GM12878 (cell line): ENCODE measurements at regions not wholly inside any gene's neighbourhood (a gene's known extent, or its start where the extent isn't known, plus 50 kb on each side); places are given as distances from the start of the nearest gene placed in this dataset.

Experiments
- RCOR1 ChIP-seq: conservative IDR thresholded peaks from 2 replicates; pipeline ENCODE4 v1.6.1; 2012; ENCODE audit warnings: low read depth, low read length, improper control_type of control experiment
- TF ChIP-seq, protein P1 (sequence below): IDR thresholded peaks from 2 replicates; pipeline ENCODE4 v1.6.1; 2012; ENCODE audit warnings: mild to moderate bottlenecking, low read depth, low read length
- TF ChIP-seq, protein P2 (sequence below): fragments of 450-650 bp; IDR thresholded peaks from 2 replicates; pipeline ENCODE4 v1.6.1; 2017; ENCODE audit warnings: mild to moderate bottlenecking, low read depth, inconsistent platforms; ENCODE audit not compliant: poor library complexity, severe bottlenecking
- TF ChIP-seq, protein P3 (sequence below), 3 experiments: IDR thresholded peaks in 2 of 3; conservative IDR thresholded peaks in 1 of 3; 2 replicates each; pipeline ENCODE4 v1.5.1; 2011; ENCODE audit warnings: low read depth in 3 of 3, low read length in 3 of 3, mild to moderate bottlenecking in 3 of 3, control low read depth in 2 of 3, moderate library complexity in 2 of 3, inconsistent platforms in 1 of 3, mixed read lengths in 1 of 3; ENCODE audit not compliant: control insufficient read depth in 2 of 3, insufficient read depth in 1 of 3; ENCODE audit errors: extremely low read depth in 1 of 3

DNA sequence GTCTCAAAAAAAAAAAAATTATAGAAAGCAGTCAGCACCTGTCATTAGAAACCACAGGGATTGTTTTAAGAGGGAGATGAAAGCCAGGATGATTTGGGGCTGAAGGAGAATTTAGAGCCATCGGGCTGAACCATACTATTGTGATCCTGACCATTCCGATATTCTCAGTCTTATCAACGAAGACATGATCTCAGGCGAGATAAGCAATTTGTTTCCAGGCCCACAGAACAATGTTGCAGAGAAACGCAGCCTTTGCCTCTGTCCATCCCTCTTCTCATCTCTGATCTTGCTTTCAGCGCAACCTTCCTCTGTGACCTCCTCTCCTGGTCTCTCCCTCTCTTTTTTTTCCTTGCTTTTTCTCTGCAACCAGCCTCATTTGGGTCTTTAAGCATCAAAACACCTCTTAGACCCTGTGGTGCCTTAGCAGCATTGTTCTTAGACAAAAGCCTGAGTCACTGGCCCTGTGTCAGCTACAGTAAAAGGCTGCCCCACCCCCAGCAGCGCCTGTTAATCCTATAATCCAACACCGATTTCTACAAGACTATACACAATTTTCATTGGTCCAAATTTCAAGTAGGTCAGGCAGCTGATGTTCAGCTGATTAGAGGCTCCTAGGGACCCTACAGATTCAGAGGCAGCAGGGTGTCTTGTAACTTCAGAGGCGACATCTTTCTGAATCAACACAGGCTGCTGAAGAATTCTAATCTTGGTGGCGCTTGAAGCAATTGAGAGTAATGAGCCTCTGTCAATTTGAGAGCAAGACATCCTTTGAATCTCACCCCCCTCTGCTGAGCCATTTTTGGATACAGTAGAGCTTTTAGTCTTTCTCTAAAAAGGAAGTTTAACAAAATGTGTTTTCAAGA is 206.0 kb downstream of the NCK2 start:
- TF ChIP-seq RCOR1 = no peak
- TF ChIP-seq, protein P1, sequence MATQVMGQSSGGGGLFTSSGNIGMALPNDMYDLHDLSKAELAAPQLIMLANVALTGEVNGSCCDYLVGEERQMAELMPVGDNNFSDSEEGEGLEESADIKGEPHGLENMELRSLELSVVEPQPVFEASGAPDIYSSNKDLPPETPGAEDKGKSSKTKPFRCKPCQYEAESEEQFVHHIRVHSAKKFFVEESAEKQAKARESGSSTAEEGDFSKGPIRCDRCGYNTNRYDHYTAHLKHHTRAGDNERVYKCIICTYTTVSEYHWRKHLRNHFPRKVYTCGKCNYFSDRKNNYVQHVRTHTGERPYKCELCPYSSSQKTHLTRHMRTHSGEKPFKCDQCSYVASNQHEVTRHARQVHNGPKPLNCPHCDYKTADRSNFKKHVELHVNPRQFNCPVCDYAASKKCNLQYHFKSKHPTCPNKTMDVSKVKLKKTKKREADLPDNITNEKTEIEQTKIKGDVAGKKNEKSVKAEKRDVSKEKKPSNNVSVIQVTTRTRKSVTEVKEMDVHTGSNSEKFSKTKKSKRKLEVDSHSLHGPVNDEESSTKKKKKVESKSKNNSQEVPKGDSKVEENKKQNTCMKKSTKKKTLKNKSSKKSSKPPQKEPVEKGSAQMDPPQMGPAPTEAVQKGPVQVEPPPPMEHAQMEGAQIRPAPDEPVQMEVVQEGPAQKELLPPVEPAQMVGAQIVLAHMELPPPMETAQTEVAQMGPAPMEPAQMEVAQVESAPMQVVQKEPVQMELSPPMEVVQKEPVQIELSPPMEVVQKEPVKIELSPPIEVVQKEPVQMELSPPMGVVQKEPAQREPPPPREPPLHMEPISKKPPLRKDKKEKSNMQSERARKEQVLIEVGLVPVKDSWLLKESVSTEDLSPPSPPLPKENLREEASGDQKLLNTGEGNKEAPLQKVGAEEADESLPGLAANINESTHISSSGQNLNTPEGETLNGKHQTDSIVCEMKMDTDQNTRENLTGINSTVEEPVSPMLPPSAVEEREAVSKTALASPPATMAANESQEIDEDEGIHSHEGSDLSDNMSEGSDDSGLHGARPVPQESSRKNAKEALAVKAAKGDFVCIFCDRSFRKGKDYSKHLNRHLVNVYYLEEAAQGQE = no peak
- TF ChIP-seq, protein P2, sequence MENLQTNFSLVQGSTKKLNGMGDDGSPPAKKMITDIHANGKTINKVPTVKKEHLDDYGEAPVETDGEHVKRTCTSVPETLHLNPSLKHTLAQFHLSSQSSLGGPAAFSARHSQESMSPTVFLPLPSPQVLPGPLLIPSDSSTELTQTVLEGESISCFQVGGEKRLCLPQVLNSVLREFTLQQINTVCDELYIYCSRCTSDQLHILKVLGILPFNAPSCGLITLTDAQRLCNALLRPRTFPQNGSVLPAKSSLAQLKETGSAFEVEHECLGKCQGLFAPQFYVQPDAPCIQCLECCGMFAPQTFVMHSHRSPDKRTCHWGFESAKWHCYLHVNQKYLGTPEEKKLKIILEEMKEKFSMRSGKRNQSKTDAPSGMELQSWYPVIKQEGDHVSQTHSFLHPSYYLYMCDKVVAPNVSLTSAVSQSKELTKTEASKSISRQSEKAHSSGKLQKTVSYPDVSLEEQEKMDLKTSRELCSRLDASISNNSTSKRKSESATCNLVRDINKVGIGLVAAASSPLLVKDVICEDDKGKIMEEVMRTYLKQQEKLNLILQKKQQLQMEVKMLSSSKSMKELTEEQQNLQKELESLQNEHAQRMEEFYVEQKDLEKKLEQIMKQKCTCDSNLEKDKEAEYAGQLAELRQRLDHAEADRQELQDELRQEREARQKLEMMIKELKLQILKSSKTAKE = no peak
- TF ChIP-seq, protein P3, sequence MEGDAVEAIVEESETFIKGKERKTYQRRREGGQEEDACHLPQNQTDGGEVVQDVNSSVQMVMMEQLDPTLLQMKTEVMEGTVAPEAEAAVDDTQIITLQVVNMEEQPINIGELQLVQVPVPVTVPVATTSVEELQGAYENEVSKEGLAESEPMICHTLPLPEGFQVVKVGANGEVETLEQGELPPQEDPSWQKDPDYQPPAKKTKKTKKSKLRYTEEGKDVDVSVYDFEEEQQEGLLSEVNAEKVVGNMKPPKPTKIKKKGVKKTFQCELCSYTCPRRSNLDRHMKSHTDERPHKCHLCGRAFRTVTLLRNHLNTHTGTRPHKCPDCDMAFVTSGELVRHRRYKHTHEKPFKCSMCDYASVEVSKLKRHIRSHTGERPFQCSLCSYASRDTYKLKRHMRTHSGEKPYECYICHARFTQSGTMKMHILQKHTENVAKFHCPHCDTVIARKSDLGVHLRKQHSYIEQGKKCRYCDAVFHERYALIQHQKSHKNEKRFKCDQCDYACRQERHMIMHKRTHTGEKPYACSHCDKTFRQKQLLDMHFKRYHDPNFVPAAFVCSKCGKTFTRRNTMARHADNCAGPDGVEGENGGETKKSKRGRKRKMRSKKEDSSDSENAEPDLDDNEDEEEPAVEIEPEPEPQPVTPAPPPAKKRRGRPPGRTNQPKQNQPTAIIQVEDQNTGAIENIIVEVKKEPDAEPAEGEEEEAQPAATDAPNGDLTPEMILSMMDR (IDR thresholded peaks at IDR 0.05 in 2 of 3, conservative IDR thresholded peaks at IDR 0.05 in 1 of 3; ENCODE audit: control insufficient read depth in 2 of 3, extremely low read depth in 1 of 3, insufficient read depth in 1 of 3, low read depth in 3 of 3, low read length in 3 of 3) = no peak
